ENCODE measurements at regions not wholly inside any gene's neighbourhood (a gene's known extent, or its start where the extent isn't known, plus 50 kb on each side); places are given as distances from the start of the nearest gene placed in this dataset.
A peak's percentile ranks its signal among the peaks of the same experiment; 100 is the strongest.
"Not testable (repeated sequence)": the region's sequence is repeated elsewhere in the genome, so short reads cannot be mapped to it uniquely, and the experiment has no call there.

GRCh38 chr4:43089730-43090129 is 197.2 kb downstream of the GRXCR1 start:
- DNase-seq: no peak

GRCh38 chr4:43103048-43103447 is 210.5 kb downstream of the GRXCR1 start:
- DNase-seq: no peak

- no peak for DNase-seq
These were observed 219.6 kb downstream of the GRXCR1 start for GRCh38 chr4:43112139-43112538.

GRCh38 chr4:43113196-43113595 is 220.7 kb downstream of the GRXCR1 start:
- no peak for DNase-seq

- DNase-seq: no peak
These were observed 234.1 kb downstream of the GRXCR1 start for GRCh38 chr4:43126595-43126994.

GRCh38 chr4:43130228-43131021 is 237.9 kb downstream of the GRXCR1 start:
- no peak for DNase-seq

GRCh38 chr4:43132010-43132582 is 239.6 kb downstream of the GRXCR1 start:
- DNase-seq: peak; percentile 7

GRCh38 chr4:43133566-43133965 is 241.1 kb downstream of the GRXCR1 start:
- DNase-seq: no peak

- no peak for DNase-seq
These were observed 244.2 kb downstream of the GRXCR1 start for GRCh38 chr4:43136752-43137151.

GRCh38 chr4:43146198-43146597 is 253.7 kb downstream of the GRXCR1 start:
- DNase-seq: no peak

- DNase-seq: peak; percentile 3
These were observed 256.0 kb downstream of the GRXCR1 start for GRCh38 chr4:43148481-43148880.

- DNase-seq: no peak
These were observed 270.7 kb downstream of the GRXCR1 start for GRCh38 chr4:43163101-43163792.

GRCh38 chr4:43189741-43190140 is 297.2 kb downstream of the GRXCR1 start:
- DNase-seq: no peak

- DNase-seq: not testable (repeated sequence)
These were observed 320.1 kb downstream of the GRXCR1 start for GRCh38 chr4:43212576-43212975.

GRCh38 chr4:43223820-43224219 is 331.3 kb downstream of the GRXCR1 start:
- no peak for DNase-seq

- no peak for DNase-seq
These were observed 332.0 kb downstream of the GRXCR1 start for GRCh38 chr4:43224559-43224958.

- no peak for DNase-seq
These were observed 340.8 kb downstream of the GRXCR1 start for GRCh38 chr4:43233321-43233720.

- no peak for DNase-seq
These were observed 342.3 kb downstream of the GRXCR1 start for GRCh38 chr4:43234626-43235415.

- DNase-seq: no peak
These were observed 345.5 kb downstream of the GRXCR1 start for GRCh38 chr4:43238008-43238407.

GRCh38 chr4:43238585-43238984 is 346.1 kb downstream of the GRXCR1 start:
- no peak for DNase-seq

GRCh38 chr4:43241104-43241503 is 348.6 kb downstream of the GRXCR1 start:
- no peak for DNase-seq

- no peak for DNase-seq
These were observed 350.1 kb downstream of the GRXCR1 start for GRCh38 chr4:43242606-43243005.

Data from occipital lobe (tissue), 1 donor.